Activated T-cell treated with anti-CD3 and anti-CD28 coated beads, Interleukin-2, amount 50 U/mL, for 4 hours (primary cell): ENCODE measurements at regions not wholly inside any gene's neighbourhood (a gene's known extent, or its start where the extent isn't known, plus 50 kb on each side); places are given as distances from the start of the nearest gene placed in this dataset.

ENCODE experiments used
- ATAC-seq, 2 donors: fragments of 200-7000 bp; cut with Tn5 transposase; one replicate each; pipeline ENCODE4 v1.10.0; 2021
- DNase-seq: peaks from one replicate; pipeline ENCODE4 v3.0.0-alpha.2; 2020
- H3K27me3 Mint-ChIP-seq: one replicate; pipeline ENCODE4 v1.8.0; 2021; ENCODE audit warnings: low read depth, mixed read lengths
- H3K36me3 Mint-ChIP-seq: one replicate; pipeline ENCODE4 v1.8.0; 2022; ENCODE audit warnings: mixed read lengths; ENCODE audit not compliant: insufficient read depth
- H3K4me1 Mint-ChIP-seq: one replicate; pipeline ENCODE4 v1.8.0; 2021; ENCODE audit warnings: low read depth, mixed read lengths
- H3K4me3 Mint-ChIP-seq: one replicate; pipeline ENCODE4 v1.8.0; 2021; ENCODE audit warnings: mild to moderate bottlenecking, moderate library complexity, mixed read lengths
- H3K9me3 Mint-ChIP-seq: one replicate; pipeline ENCODE4 v1.8.0; 2021; ENCODE audit warnings: mixed read lengths

DNA sequence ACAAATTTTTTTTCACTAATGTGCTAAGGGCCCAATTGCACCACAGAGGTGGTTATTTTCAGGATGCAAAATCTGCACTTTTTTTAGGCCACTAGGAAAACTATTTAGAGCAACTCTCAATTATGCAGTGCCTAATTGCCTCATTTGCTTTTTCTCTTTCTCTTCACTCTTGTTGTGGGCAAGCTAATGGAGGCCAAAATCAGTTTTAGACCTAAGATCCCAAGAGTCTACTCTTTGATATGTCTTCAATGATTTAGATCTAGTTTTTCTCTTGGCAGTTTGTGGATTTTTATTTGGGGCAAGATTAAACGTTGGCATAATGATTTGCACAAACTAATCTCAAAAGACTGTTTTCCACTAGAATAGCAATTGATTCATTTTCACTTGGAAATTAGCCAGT, 1996.9 kb downstream of the LRRC4C start:
- Mint-ChIP-seq H3K9me3 (peaks cover 4% of the 10 kb centered on the region), H3K27me3 (no peaks in the 10 kb centered on the region), H3K4me1 (no peaks in the 10 kb centered on the region), H3K4me3 (no peak overlapping the region), H3K36me3 (no peaks in the 10 kb centered on the region)
- DNase-seq (no peak), ATAC-seq (no peak)

DNA sequence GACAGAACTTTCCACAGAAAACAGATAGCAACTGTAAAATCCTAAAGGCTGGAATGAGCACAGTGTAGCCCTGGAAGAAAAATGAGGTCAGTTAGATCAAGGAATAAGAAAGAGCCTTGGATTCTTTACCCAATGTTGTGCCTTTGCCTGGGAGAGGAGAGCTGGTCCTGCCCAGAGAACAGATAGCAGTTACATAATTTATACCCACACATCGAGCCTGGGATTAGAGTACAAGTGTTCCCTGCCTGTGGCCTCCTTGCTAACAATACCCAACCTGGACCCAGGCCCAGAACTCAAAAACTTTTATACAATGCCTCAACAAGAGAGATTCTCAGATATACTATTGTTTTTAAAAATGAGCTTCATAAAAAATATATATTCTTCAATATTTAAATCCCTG, 1998.4 kb downstream of the LRRC4C start:
- peaks cover 4% of the 10 kb centered on the region for H3K9me3 Mint-ChIP-seq
- H3K36me3 Mint-ChIP-seq: no peaks in the 10 kb centered on the region

DNA sequence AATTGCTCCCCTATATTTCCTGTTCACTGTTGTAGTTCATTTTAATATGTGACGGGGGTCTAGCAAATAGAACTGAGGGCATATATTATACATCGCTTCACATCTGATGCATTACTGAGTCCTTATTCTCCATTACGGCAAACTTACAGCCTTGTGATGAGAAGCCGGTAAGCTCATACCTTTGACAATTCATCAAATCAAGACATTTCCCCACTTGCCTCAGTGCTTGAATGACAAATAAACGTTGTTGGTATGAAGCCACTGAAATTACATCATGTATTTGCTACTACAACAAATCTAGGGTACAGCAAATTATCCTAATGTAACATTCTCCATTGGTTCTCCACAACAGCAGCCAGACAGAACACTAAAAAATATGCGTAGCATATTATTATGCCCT, 1999.8 kb downstream of the LRRC4C start:
- no peaks in the 10 kb centered on the region for H3K4me1 Mint-ChIP-seq
- H3K36me3 Mint-ChIP-seq: no peaks in the 10 kb centered on the region
- H3K9me3 Mint-ChIP-seq: peaks cover 4% of the 10 kb centered on the region
- DNase-seq (no peak), ATAC-seq (no peak)
- H3K27me3 Mint-ChIP-seq: no peaks in the 10 kb centered on the region
- H3K4me3 Mint-ChIP-seq: no peak overlapping the region

More for the DNA sequence above, 1998.4 kb downstream of the LRRC4C start:
- H3K27me3 Mint-ChIP-seq: no peaks in the 10 kb centered on the region
- no peaks in the 10 kb centered on the region for H3K4me1 Mint-ChIP-seq
- DNase-seq (no peak), ATAC-seq (no peak)
- no peak overlapping the region for H3K4me3 Mint-ChIP-seq

- no peaks in the 10 kb centered on the region for H3K36me3 Mint-ChIP-seq
- ATAC-seq (no peak), DNase-seq (no peak)
- H3K4me1 Mint-ChIP-seq: no peaks in the 10 kb centered on the region
- H3K27me3 Mint-ChIP-seq: no peaks in the 10 kb centered on the region
- no peak overlapping the region for H3K4me3 Mint-ChIP-seq
- peaks cover 4% of the 10 kb centered on the region for H3K9me3 Mint-ChIP-seq
These were observed 2001.0 kb downstream of the LRRC4C start for GRCh38 chr11:39458481-39458880.

DNA sequence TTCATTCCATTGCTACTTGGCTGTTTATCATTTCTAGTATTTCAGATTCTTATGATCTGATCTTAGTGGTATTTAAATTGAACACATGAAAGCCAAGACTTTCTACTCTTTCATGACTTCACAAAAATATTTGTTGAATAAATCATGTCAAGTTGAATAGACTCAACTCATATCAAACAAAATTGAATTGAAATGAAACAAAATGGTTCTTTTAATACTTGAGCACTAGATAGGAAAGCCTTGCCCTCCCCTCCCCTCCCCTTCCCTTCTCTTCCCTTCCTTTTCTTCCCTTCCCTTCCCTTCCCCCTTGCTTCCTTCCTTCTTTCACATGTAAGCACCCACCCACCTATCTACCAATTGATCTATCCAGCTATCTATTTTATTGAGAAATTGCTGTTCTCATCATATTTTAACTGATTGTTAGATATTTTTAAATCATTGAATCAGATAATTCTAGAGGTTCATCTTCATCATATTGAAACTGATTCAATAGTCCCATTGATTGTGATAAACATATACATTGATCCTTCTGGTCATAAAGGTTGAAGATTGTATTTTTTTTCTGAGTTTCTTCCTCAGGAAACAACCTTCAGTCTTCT, 2015.9 kb downstream of the LRRC4C start:
- no peak for DNase-seq
- no peak for ATAC-seq
- no peaks in the 10 kb centered on the region for H3K4me1 Mint-ChIP-seq
- H3K9me3 Mint-ChIP-seq: peaks cover 2% of the 10 kb centered on the region
- H3K36me3 Mint-ChIP-seq: no peaks in the 10 kb centered on the region
- H3K4me3 Mint-ChIP-seq: no peak overlapping the region
- no peaks in the 10 kb centered on the region for H3K27me3 Mint-ChIP-seq

DNA sequence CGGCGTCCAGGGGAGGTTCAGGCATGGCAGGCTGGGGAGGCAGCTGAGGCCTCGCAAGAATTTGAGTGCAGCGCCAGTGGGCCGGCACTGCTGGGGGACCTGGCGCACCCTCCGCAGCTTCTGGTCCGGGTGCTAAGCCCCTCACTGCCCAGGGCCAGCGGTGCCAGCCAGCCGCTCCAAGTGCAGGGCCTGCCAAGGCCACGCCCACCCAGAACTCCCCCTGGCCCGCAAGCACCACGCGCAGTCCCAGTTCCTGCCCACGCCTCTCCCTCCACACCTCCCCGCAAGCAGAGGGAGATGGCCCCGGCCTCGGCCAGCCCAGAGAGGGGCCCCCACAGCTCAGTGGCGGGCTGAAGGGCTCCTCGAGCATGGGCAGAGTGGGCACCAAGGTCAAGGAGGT, 2017.3 kb downstream of the LRRC4C start:
- H3K4me1 Mint-ChIP-seq: no peaks in the 10 kb centered on the region
- ATAC-seq: no peak

GRCh38 chr11:39435641-39436040, 2023.8 kb downstream of the LRRC4C start:
- Mint-ChIP-seq H3K36me3 (no peaks in the 10 kb centered on the region), H3K27me3 (no peaks in the 10 kb centered on the region), H3K4me1 (no peaks in the 10 kb centered on the region), H3K4me3 (no peak overlapping the region), H3K9me3 (no peaks in the 10 kb centered on the region)
- DNase-seq (no peak), ATAC-seq (no peak)

More for the DNA sequence above, 2017.3 kb downstream of the LRRC4C start:
- H3K9me3 Mint-ChIP-seq: no peaks in the 10 kb centered on the region
- H3K27me3 Mint-ChIP-seq: no peaks in the 10 kb centered on the region
- H3K36me3 Mint-ChIP-seq: no peaks in the 10 kb centered on the region
- no peak for DNase-seq
- H3K4me3 Mint-ChIP-seq: no peak overlapping the region

- Mint-ChIP-seq H3K27me3 (no peaks in the 10 kb centered on the region), H3K4me1 (no peaks in the 10 kb centered on the region), H3K4me3 (no peak overlapping the region), H3K36me3 (no peaks in the 10 kb centered on the region), H3K9me3 (no peaks in the 10 kb centered on the region)
- DNase-seq (no peak), ATAC-seq (no peak)
These were observed 2025.0 kb downstream of the LRRC4C start for GRCh38 chr11:39434466-39434865.

GRCh38 chr11:39432929-39433328, 2026.5 kb downstream of the LRRC4C start:
- no peaks in the 10 kb centered on the region for H3K36me3 Mint-ChIP-seq
- no peaks in the 10 kb centered on the region for H3K27me3 Mint-ChIP-seq
- no peaks in the 10 kb centered on the region for H3K9me3 Mint-ChIP-seq
- H3K4me3 Mint-ChIP-seq: no peak overlapping the region
- DNase-seq (no peak), ATAC-seq (no peak)
- H3K4me1 Mint-ChIP-seq: no peaks in the 10 kb centered on the region

DNA sequence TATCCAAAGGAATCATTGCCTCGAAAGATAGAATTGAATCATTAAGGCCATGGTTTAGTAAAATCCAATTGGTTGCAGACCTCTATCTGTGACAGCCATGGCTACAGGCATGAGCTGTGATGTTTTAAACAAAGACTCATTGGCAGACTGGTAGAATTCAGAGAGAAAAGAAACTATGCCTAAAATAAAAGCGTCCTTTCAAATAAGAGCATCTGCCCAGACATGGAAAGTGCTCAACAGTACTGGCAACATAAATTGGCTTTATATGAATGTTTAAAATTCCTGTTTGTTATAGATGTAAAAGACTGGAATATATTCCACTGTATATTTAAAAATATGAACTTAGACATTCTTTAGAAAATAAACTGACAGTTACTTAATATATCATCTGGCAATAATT, 2034.2 kb downstream of the LRRC4C start:
- no peak overlapping the region for H3K4me3 Mint-ChIP-seq

GRCh38 chr11:39412117-39412516, 2047.3 kb downstream of the LRRC4C start:
- Mint-ChIP-seq H3K36me3 (no peaks in the 10 kb centered on the region), H3K9me3 (no peaks in the 10 kb centered on the region), H3K27me3 (no peaks in the 10 kb centered on the region), H3K4me3 (no peak overlapping the region), H3K4me1 (no peaks in the 10 kb centered on the region)
- no peak for ATAC-seq
- DNase-seq: no peak

More for the DNA sequence above, 2034.2 kb downstream of the LRRC4C start:
- no peak for DNase-seq
- H3K4me1 Mint-ChIP-seq: no peaks in the 10 kb centered on the region
- no peaks in the 10 kb centered on the region for H3K36me3 Mint-ChIP-seq
- no peaks in the 10 kb centered on the region for H3K27me3 Mint-ChIP-seq
- no peak for ATAC-seq
- peaks cover 4% of the 10 kb centered on the region for H3K9me3 Mint-ChIP-seq

DNA sequence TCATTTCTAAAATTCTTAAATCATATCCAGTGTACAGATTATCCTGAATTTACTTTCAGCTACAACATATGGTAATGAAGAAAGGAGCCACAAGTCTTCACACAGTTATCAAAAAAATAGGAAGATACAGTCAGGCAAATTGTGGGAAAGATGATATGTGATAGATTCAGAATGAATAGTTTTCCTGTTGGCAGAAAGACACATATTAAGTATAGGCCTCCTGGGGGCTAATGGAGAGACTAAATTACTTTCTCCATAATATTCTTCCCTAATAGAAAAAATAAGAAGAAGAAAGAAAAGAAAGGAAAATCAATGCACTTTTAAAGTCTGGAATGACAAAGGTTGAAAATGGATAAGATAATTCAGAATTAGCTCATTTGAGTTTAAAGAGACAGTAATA, 2073.5 kb downstream of the LRRC4C start:
- H3K36me3 Mint-ChIP-seq: no peaks in the 10 kb centered on the region
- no peak overlapping the region for H3K4me3 Mint-ChIP-seq
- ATAC-seq (no peak), DNase-seq (no peak)
- peaks cover 8% of the 10 kb centered on the region for H3K9me3 Mint-ChIP-seq
- no peaks in the 10 kb centered on the region for H3K4me1 Mint-ChIP-seq
- H3K27me3 Mint-ChIP-seq: no peaks in the 10 kb centered on the region

- Mint-ChIP-seq H3K9me3 (no peaks in the 10 kb centered on the region), H3K4me3 (no peak overlapping the region), H3K36me3 (no peaks in the 10 kb centered on the region), H3K4me1 (peaks cover 25% of the 10 kb centered on the region), H3K27me3 (no peaks in the 10 kb centered on the region)
- ATAC-seq: peak in 1 of 2 donors; percentile 30
- no peak for DNase-seq
These were observed 2084.3 kb downstream of the LRRC4C start for GRCh38 chr11:39374963-39375698.

- Mint-ChIP-seq H3K4me3 (no peak overlapping the region), H3K4me1 (peaks cover 45% of the 10 kb centered on the region), H3K36me3 (no peaks in the 10 kb centered on the region), H3K9me3 (no peaks in the 10 kb centered on the region), H3K27me3 (no peaks in the 10 kb centered on the region)
- no peak for ATAC-seq
- no peak for DNase-seq
These were observed 2091.9 kb downstream of the LRRC4C start for GRCh38 chr11:39367534-39367933.

DNA sequence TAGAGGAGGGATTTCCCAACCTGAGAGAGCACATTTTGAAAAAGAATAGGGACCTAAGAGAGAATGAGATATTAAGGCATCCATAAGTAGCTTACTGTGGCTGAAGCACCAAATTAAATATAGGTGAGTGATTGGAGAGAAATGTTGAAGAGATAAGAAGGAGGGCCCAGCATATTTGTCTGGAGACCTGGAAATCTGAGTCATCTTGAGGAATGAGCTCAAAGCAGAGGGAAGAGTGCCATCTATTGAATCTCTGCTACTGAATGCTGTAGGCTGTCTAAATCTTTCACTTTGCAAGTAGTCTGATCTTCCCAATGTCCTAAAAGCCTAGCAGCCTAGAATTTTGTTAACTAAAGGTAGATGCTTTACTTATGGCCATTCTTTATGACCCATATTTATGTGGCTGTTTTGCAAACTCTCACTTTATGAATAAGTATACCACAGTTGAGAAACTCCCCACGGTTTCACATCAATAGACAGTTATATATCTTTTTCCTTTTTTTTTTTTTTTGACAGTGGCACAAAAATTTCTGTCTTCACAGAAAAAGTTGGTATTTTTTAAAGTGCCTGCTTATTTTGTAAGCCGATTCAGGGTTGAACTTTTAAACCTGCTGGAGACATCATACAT, 2093.5 kb downstream of the LRRC4C start:
- DNase-seq: no peak
- Mint-ChIP-seq H3K36me3 (no peaks in the 10 kb centered on the region), H3K9me3 (no peaks in the 10 kb centered on the region), H3K4me3 (no peak overlapping the region), H3K4me1 (peaks cover 33% of the 10 kb centered on the region), H3K27me3 (no peaks in the 10 kb centered on the region)
- no peak for ATAC-seq
